ENCODE measurements at regions not wholly inside any gene's neighbourhood (a gene's known extent, or its start where the extent isn't known, plus 50 kb on each side); places are given as distances from the start of the nearest gene placed in this dataset.
"Not testable (repeated sequence)": the region's sequence is repeated elsewhere in the genome, so short reads cannot be mapped to it uniquely, and the experiment has no call there.

DNA sequence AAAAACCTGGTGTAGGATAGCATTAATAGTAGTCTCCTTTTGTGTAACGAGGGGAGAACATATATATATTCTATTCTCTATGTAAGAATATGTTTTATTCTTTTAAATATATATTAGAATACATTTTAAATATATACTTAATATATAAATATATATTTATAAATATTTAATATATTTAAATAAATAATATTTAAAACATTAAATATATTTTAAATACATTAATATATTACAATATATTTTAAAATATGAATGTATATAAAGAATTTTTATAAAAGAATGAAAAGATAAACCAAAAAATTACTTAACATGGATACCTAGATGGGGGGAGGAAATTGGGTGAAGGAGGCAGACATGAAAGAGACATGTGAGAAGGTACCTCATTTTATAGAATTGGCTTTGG lies 53.0 kb upstream of the ZNF831 start:
- no peak for ATAC-seq
- DNase-seq, result no peak
- intact Hi-C loops (cut with micrococcal nuclease), result no loop called here

DNA sequence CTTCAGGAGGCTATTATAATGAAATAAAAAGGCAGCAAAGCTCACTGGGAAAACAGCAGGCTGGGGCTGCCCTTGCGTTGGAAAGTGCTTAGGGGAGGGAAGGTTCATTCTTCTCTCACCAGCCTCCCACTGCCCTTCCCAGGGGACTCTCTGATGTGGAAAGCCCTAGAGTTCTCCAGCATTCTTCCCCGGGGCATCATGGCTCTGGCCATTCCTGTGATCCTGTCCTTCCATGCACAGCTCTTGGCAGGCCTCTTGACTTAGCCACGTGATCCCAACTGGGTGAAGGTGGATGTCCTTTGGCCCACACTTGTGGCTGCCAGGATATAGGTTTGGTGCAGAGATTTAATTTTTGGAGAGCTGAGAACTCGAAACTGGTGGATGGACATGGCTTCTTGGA lies 58.0 kb upstream of the ZNF831 start:
- DNase-seq, result no peak
- no peak for ATAC-seq
- intact Hi-C loops (cut with micrococcal nuclease), result no loop called here

DNA sequence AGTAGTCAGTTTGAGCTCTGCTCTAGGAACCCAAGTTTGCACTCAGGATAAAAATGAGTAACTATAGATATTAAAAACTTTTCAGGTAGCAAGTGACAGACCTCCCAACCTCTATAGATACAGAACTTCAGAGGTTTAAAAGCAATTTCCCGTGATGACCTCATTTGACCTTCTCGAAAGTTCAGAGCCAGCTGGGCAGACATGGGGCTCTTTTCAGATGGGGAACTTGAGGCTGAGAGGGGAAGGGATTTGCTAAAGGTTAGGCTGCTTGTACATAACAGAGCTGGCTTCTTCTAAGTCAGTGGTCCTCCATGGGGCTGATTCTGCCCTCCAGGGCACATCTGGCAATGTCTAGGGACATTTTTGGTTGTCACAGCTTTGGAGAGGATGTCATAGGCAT lies 58.8 kb upstream of the ZNF831 start:
- DNase-seq (no peak), ATAC-seq (no peak)
- intact Hi-C loops (cut with micrococcal nuclease), result no loop called here

DNA sequence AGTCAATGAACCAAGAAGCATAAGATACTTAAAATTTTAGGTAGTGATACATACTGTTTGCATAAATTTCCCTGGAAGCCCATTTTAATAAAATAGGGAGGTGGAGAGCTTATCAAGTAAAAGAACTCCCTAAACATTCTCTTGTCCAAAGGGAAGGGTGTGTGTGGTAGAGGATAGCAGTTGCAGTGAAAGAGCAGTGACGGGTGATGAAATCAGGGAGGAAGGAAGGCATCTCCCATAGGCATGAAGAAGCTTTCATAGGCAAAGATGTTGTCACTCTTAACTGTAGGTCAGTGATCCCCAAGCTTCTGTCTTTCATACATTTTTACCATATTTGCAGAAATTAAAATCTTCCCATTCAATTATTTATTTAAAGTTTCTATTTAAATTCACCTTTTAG lies 60.0 kb upstream of the ZNF831 start:
- ATAC-seq, result no peak
- DNase-seq, result no peak
- intact Hi-C loops (cut with micrococcal nuclease), result no loop called here

DNA sequence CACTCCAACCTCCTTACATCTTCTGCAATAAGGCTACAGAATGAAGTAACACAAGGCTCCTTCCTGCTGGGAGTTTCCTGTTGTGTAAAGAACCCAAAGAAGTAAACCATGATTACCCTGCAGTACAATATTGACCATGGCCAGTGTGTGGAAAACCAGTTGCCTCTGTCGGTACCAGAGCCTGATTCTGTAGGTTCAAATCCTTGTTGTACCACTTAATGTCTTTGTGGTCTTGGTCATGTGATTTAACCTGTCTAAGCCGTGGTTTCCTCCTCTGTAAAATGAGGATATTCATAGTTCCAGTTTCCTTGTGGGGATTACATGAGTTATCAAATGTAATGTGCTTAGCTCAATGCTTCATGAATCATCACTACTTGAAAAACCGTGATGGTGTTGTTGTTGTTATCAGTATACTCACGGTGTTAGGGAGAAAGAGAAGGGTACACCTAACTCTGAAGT lies 60.3 kb upstream of the PRELID3B start:
- intact Hi-C loops (cut with micrococcal nuclease), result no loop called here
- no peak for ATAC-seq
- DNase-seq, result no peak

DNA sequence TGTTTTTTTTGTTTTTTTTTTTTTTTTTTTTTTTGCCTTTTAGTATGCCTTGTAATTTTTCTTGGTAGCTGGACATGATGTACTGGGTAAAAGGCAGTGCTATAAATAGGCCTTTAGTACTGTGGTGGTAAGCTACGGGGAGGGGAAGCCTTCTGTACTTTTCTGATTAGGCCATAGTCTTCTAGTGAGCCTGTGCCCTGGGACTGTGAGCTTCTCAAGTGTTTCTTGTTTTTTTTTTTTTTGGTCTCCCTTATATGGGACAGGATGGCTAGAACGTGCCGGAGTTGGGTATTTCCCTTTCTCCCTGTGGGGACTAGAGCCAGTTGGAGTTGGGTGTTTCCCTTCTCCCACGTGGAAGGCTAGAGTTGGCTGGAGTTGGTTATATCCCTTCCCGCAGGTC lies 59.4 kb upstream of the PRELID3B start:
- DNase-seq (no peak), ATAC-seq (peak; percentile 19)
- intact Hi-C loops (cut with micrococcal nuclease), result no loop called here

DNA sequence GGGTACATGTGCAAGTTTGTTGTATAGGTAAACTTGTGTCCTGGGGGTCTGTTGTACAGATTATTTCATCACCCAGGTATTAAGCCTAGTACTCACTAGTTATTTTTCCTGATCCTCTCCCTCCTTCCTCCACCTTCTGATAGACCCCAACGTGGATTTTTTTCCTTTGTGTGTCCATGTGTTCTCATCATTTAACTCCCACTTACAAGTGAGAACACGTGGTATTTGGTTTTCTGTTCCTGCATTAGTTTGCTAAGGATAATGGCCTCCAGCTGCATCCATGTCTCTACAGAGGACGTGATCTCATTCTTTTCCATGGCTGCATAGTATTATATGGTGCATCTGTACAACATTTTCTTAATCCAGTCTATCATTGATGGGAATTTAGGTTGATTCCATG lies 57.3 kb upstream of the PRELID3B start:
- DNase-seq; ATAC-seq; intact Hi-C loops (cut with micrococcal nuclease): not testable (repeated sequence)

DNA sequence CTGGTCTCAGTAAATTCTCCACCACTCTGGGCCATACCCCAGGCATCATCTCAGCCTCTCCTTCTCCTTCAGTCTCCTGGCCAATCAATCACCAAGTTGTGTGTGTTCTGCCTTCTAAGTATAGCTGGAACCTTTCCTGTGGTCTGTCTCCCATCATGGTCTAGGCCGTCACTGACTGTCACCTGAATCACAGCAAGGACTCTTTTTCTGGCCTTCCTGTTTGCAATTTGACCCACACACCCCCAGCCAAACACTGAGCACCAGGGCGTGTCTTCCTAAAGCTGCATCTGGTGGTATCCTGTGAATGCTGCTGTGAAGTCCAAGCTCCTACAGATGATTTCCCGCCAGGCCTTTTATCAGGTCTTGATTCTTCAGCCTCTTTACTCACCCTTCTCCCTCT lies 52.6 kb upstream of the PRELID3B start:
- no peak for ATAC-seq
- no peak for DNase-seq
- intact Hi-C loops (cut with micrococcal nuclease), result no loop called here

DNA sequence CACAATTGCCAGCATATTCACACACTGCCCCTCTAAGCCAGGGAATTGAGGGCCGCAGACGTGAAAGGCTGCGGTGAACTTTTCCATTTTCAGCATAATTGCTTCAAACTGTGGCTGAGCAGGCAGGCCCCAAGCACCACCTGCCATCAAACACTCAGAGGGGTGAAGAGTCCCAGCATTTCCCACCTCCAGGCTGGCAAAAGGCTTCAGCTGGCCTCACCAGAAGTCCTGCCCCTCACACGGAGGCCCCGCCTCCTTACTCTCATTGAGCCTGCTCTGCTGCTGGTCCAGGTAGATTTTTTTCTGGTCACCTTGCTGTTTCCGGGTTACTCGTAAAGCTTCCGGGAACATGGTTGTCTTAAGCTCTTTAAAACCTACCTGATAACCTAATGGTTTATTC lies 52.0 kb upstream of the PRELID3B start:
- ATAC-seq (no peak), DNase-seq (no peak)
- intact Hi-C loops (cut with micrococcal nuclease), result loop anchor here (5.0 kb wide), 1 partner anchor 123 kb away; no protein-coding TSS in a partner anchor
